HS-27A (cell line): ENCODE measurements at regions not wholly inside any gene's neighbourhood (a gene's known extent, or its start where the extent isn't known, plus 50 kb on each side); places are given as distances from the start of the nearest gene placed in this dataset.
"Not testable (repeated sequence)": the region's sequence is repeated elsewhere in the genome, so short reads cannot be mapped to it uniquely, and the experiment has no call there.

Experiments
- DNase-seq: peaks from one replicate; pipeline ENCODE4 v3.0.0-alpha.2; 2012; ENCODE audit warnings: low read depth, missing footprints

GRCh38 chr18:14336017-14336416, 203.8 kb upstream of the ZNF519 start:
- DNase-seq, result not testable (repeated sequence)

DNA sequence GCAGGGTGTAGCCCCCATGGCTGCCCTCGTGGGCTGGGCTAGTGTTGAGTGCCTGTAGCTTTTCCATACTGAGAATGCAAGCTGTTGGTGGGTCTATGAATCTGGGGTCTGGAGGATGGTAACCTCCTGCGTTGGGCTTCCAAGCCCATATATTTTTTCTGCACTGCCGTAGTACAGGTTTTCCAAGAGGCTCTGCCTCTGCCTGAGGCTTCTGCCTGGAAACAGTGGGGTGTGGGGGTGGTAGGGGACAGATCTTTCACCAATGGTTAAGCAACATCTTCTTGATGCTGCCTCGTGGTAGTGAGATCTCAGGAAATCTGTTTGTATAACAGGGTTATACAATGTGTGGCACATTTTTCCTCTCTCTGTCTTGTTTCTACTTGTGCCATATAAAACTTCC, 189.0 kb upstream of the ZNF519 start:
- not testable (repeated sequence) for DNase-seq

DNA sequence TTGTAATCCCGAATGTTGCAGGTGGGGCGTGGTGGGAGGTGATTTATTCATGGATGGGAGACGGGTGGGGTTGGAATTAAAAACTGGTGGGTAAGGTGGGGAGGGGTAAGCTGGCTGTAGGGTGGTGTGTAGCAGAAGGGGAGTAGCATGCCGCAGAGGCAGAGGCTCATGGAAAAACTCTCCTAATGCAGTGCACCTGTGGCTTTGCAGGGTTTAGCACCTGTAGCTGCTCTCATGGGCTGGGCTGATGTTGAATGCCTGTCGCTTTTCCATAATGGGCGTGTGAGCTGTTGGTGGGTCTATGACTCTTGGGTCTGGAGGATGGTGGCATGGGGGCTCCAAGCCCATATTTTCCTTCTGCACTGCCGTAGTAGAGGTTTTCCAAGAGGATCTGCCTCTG, 169.0 kb upstream of the ZNF519 start:
- DNase-seq, result not testable (repeated sequence)

- DNase-seq, result not testable (repeated sequence)
Measured at GRCh38 chr18:14295081-14295480, 162.8 kb upstream of the ZNF519 start.

GRCh38 chr18:14285053-14285452, 152.8 kb upstream of the ZNF519 start:
- no peak for DNase-seq

GRCh38 chr18:14275391-14275790, 143.2 kb upstream of the ZNF519 start:
- not testable (repeated sequence) for DNase-seq

DNA sequence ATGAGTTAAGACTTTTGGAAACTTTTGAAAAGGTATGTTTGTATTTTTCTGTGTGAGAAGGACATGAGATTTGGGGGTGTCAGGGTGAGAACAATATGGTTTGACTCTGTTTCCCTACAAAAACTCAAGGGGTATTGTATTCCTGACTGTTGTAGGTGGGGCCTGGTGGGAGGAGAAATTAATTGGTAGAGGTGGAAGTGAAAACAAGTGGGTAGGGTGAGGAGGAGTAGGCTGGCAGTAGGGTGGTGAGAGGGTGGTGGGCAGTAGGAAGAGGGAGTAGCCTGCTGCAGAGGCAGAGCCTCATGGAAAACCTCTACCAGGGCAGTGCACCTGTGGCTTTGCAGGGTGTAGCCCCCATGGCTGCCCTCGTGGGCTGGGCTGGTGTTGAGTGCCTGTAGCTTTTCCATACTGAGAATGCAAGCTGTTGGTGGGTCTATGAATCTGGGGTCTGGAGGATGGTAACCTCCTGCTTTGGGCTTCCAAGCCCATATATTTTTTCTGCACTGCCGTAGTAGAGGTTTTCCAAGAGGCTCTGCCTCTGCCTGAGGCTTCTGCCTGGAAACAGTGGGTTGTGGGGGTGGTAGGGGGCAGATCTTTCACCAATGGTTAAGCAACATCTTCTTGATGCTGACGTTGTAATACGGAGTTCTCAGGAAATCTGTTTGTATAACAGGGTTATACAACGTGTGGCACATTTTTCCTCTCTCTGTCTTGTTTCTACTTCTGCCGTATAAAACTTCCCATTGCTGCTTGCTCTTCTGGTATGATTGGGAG, 133.6 kb upstream of the ZNF519 start:
- not testable (repeated sequence) for DNase-seq

- not testable (repeated sequence) for DNase-seq
Measured at GRCh38 chr18:14262786-14263185, 130.6 kb upstream of the ZNF519 start.

- not testable (repeated sequence) for DNase-seq
Measured at GRCh38 chr18:14250084-14250677, 117.9 kb upstream of the ZNF519 start.

GRCh38 chr18:14239224-14239623, 107.0 kb upstream of the ZNF519 start:
- DNase-seq, result not testable (repeated sequence)

DNA sequence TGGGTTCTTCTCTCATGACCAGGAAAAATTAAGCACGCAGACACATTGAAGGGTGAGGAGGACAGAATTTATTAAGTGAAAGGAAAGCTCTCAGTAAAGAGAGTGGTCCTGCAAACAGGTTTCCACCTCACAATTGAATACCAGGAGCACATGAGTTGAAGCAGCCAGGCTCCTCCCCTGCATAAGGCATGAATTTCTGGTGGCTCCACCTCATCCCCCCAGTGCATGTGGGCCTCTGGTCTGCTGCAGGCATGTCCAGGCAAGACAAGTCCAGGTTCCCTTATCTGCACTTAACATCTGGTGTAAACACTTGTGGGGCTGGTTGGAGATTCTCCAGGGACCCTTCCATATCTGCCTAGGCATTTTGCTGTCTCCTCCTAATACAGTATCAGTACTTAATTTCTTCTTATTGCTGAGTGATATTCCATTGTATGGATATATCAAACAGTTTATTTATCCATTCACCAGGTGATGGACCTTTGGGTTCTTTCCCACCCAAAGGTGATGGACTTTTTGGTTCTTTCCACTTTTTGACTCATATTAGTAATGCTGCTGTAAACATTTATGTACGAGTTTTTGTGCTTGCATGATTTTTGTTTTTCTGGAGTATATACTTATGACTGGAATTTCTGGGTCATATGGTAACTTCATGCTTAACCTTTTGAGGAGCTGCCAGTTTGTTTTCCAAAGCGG, 104.3 kb upstream of the ZNF519 start:
- not testable (repeated sequence) for DNase-seq

DNA sequence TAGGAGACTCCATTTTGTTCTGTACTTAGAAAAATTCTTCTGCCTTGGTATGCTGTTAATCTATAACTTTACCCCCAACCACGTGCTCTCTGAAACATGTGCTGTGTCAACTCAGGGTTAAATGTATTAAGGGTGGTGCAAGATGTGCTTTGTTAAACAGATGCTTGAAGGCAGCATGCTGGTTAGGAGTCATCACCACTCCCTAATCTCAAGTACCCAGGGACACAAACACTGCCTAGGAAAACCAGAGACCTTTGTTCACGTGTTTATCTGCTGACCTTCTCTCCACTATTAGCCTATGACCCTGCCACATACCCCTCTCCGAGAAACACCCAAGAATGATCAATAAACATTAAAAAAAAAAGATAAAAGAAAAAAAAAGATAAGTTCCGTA, 93.0 kb upstream of the ZNF519 start:
- not testable (repeated sequence) for DNase-seq

GRCh38 chr18:14224551-14225285, 92.5 kb upstream of the ZNF519 start:
- not testable (repeated sequence) for DNase-seq

DNA sequence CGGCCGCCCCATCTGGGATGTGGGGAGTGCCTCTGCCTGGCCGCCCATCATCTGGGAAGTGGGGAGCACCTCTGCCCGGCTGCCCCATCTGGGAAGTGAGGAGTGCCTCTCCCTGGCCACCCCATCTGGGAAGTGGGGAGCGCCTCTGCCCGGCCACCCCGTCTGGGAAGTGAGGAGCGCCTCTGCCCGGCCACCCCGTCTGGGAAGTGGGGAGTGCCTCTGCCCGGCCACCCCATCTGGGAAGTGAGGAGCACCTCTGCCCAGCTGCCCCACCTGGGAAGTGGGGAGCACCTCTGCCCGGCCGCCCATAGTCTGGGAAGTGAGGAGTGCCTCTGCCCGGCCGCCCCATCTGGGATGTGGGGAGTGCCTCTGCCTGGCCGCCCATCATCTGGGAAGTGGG, 91.7 kb upstream of the ZNF519 start:
- not testable (repeated sequence) for DNase-seq

DNA sequence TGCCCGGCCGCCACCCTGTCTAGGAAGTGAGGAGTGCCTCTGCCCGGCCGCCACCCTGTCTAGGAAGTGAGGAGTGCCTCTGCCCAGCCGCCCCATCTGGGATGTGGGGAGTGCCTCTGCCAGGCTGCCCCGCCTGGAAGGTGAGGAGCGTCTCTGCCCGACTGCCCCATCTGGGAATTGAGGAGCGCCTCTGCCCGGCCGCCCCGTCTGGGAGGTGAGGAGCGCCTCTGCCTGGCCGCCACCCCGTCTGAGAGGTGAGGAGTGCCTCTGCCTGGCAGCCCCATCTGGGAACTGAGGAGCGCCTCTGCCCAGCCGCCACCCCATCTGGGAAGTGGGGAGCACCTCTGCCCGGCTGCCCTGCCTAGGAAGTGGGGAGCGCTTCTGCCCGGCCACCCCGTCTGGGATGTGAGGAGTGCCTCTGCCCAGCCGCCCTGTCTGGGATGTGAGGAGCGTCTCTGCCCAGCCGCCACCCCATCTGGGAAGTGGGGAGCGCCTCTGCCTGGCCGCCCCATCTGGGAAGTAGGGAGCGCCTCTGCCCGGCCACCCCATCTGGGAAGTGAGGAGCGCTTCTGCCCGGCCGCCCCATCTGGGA, 91.1 kb upstream of the ZNF519 start:
- not testable (repeated sequence) for DNase-seq

GRCh38 chr18:14222354-14223221, 90.4 kb upstream of the ZNF519 start:
- not testable (repeated sequence) for DNase-seq

- no peak for DNase-seq
Measured at GRCh38 chr18:14221689-14222088, 89.5 kb upstream of the ZNF519 start.

- not testable (repeated sequence) for DNase-seq
Measured at GRCh38 chr18:14215952-14216351, 83.7 kb upstream of the ZNF519 start.

DNA sequence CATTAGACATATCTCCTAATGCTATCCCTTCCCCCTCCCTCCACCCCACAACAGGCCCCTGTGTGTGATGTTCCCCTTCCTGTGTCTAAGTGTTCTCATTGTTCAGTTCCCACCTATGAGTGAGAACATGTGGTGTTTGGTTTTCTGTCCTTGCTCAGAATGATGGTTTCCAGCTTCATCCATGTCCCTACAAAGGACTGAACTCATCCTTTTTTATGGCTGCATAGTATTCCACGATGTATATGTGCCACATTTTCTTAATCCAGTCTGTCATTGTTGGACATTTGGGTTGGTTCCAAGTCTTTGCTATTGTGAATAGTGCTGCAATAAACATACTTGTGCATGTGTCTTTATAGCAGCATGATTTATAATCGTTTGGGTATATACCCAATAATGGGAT, 71.2 kb upstream of the ZNF519 start:
- not testable (repeated sequence) for DNase-seq

GRCh38 chr18:14190776-14191442, 58.7 kb upstream of the ZNF519 start:
- DNase-seq, result not testable (repeated sequence)
